Lower leg skin (tissue), 4 donors: ENCODE measurements at regions not wholly inside any gene's neighbourhood (a gene's known extent, or its start where the extent isn't known, plus 50 kb on each side); places are given as distances from the start of the nearest gene placed in this dataset.

Experiments used
- DNase-seq, 2 donors: peaks; one replicate each; pipeline ENCODE4 v3.0.0-alpha.2; 2019; ENCODE audit warnings: low spot score in 2 of 2
- H3K4me3 ChIP-seq: fragments of 200-600 bp; sonication (generic); 2 replicates; pipeline ENCODE4 v1.5.1; 2017; ENCODE audit warnings: mild to moderate bottlenecking, low read depth; ENCODE audit not compliant: poor library complexity, severe bottlenecking
- CTCF ChIP-seq, 3 donors: fragments of 450-650 bp; IDR thresholded peaks; one replicate each; pipeline ENCODE4 v1.5.1; 2016; ENCODE audit warnings: antibody characterized with exemption in 3 of 3, mild to moderate bottlenecking in 3 of 3, moderate library complexity in 2 of 3
- POLR2A ChIP-seq, 2 donors: fragments of 450-650 bp; IDR thresholded peaks; one replicate each; pipeline ENCODE4 v1.6.1; 2016 to 2017; ENCODE audit warnings: antibody characterized with exemption in 2 of 2, mild to moderate bottlenecking in 1 of 2, moderate library complexity in 1 of 2
- WGBS, 2 donors: methylation state at CpG; one replicate each; pipeline ENCODE4 v1.1.5; 2018; 5-methylcytosine and 5-hydroxymethylcytosine counted together
- intact Hi-C: fragments of 100-400 bp; cut with DNase I; formaldehyde crosslinking; loops from one replicate; pipeline ENCODE4 v1.15.0; 2023; ENCODE audit warnings: low total_unique reads

GRCh38 chr12:98372340-98373024 is 142.9 kb upstream of the TMPO start:
- H3K4me3 ChIP-seq, result no peak overlapping the region
- TF ChIP-seq POLR2A (IDR thresholded peaks at IDR 0.05), result no peak
- no peak for TF ChIP-seq CTCF (IDR thresholded peaks at IDR 0.05)
- no peak for DNase-seq
- WGBS, 2 donors, result 56 to 59% methylated on average over 5 of the region's 5 CpGs
- intact Hi-C loops, result no loop called here

- H3K4me3 ChIP-seq, result no peak overlapping the region
- intact Hi-C loops, result no loop called here
- TF ChIP-seq CTCF (IDR thresholded peaks at IDR 0.05) (no peak), POLR2A (IDR thresholded peaks at IDR 0.05) (no peak)
- no peak for DNase-seq
- 47% methylated on average over 2 of the region's 2 CpGs for WGBS, 2 donors
Observed at GRCh38 chr12:98373025-98373554, 142.3 kb upstream of the TMPO start.

- 61 to 81% methylated on average over 1 of the region's 1 CpG for WGBS, 2 donors
- no peak overlapping the region for H3K4me3 ChIP-seq
- TF ChIP-seq CTCF (IDR thresholded peaks at IDR 0.05), result no peak
- TF ChIP-seq POLR2A (IDR thresholded peaks at IDR 0.05), result no peak
- intact Hi-C loops, result no loop called here
- DNase-seq, result no peak
Observed at GRCh38 chr12:98374007-98374406, 141.4 kb upstream of the TMPO start.

- TF ChIP-seq POLR2A (IDR thresholded peaks at IDR 0.05) (no peak), CTCF (IDR thresholded peaks at IDR 0.05) (no peak)
- DNase-seq, result no peak
- 28 to 50% methylated on average over 1 of the region's 1 CpG for WGBS, 2 donors
- intact Hi-C loops, result no loop called here
- H3K4me3 ChIP-seq, result no peak overlapping the region
Observed at GRCh38 chr12:98379106-98379505, 136.3 kb upstream of the TMPO start.

GRCh38 chr12:98385641-98386040 is 129.7 kb upstream of the TMPO start:
- intact Hi-C loops, result no loop called here
- 71 to 81% methylated on average over 1 of the region's 1 CpG for WGBS, 2 donors
- TF ChIP-seq POLR2A (IDR thresholded peaks at IDR 0.05) (no peak), CTCF (IDR thresholded peaks at IDR 0.05) (no peak)
- no peak for DNase-seq
- no peak overlapping the region for H3K4me3 ChIP-seq

GRCh38 chr12:98387444-98387843 is 127.9 kb upstream of the TMPO start:
- DNase-seq, result no peak
- 41 to 47% methylated on average over 2 of the region's 2 CpGs for WGBS, 2 donors
- TF ChIP-seq POLR2A (IDR thresholded peaks at IDR 0.05) (no peak), CTCF (IDR thresholded peaks at IDR 0.05) (no peak)
- intact Hi-C loops, result no loop called here
- no peak overlapping the region for H3K4me3 ChIP-seq
